Spleen (tissue), 11 donors: ENCODE measurements at regions not wholly inside any gene's neighbourhood (a gene's known extent, or its start where the extent isn't known, plus 50 kb on each side); places are given as distances from the start of the nearest gene placed in this dataset.
"Not testable (repeated sequence)": the region's sequence is repeated elsewhere in the genome, so short reads cannot be mapped to it uniquely, and the experiment has no call there.

ENCODE experiments used
- DNase-seq: peaks from one replicate; pipeline ENCODE4 v3.0.0-alpha.2; 2020
- H3K27ac ChIP-seq, 8 donors: fragments of 200-600 bp; sonication (generic) in 7 of 8; 1 replicate in 4 of 8; 2 replicates in 4 of 8; pipeline versions ENCODE4 v1.5.0 to v1.8.0; 2016 to 2021; ENCODE audit warnings: inconsistent platforms in 4 of 8, mild to moderate bottlenecking in 4 of 8, moderate library complexity in 1 of 8
- H3K27me3 ChIP-seq, 7 donors: fragments of 200-600 bp; sonication (generic) in 6 of 7; replicated peaks in 1 of 7; 1 replicate in 4 of 7; 2 replicates in 3 of 7; pipeline versions ENCODE4 v1.5.0 to v1.8.0; 2016 to 2021; ENCODE audit warnings: inconsistent platforms in 3 of 7, mild to moderate bottlenecking in 1 of 7
- H3K36me3 ChIP-seq, 6 donors: fragments of 200-600 bp; sonication (generic) in 5 of 6; 1 replicate in 4 of 6; 2 replicates in 2 of 6; pipeline versions ENCODE4 v1.5.0 to v1.8.0; 2016 to 2021; ENCODE audit warnings: inconsistent platforms in 2 of 6
- H3K4me1 ChIP-seq, 6 donors: fragments of 200-600 bp; sonication (generic) in 5 of 6; 1 replicate in 3 of 6; 2 replicates in 3 of 6; pipeline versions ENCODE4 v1.5.0 to v1.8.0; 2016 to 2021; ENCODE audit warnings: inconsistent platforms in 3 of 6
- H3K4me3 ChIP-seq, 8 donors: fragments of 200-600 bp; sonication (generic) in 7 of 8; 1 replicate in 4 of 8; 2 replicates in 4 of 8; pipeline versions ENCODE4 v1.5.0 to v1.8.0; 2016 to 2021; ENCODE audit warnings: inconsistent platforms in 4 of 8, mild to moderate bottlenecking in 4 of 8, moderate library complexity in 2 of 8
- H3K9me3 ChIP-seq, 8 donors: fragments of 200-600 bp; sonication (generic) in 7 of 8; 1 replicate in 4 of 8; 2 replicates in 4 of 8; pipeline versions ENCODE4 v1.5.0 to v1.8.0; 2016 to 2021; ENCODE audit warnings: inconsistent platforms in 4 of 8
- POLR2A ChIP-seq, 3 donors: fragments of 450-650 bp; IDR thresholded peaks; one replicate each; pipeline ENCODE4 v1.5.1; 2017; ENCODE audit warnings: antibody characterized with exemption in 3 of 3, mild to moderate bottlenecking in 1 of 3
- POLR2AphosphoS5 ChIP-seq, 3 donors: sonication (generic); formaldehyde crosslinking; IDR thresholded peaks; one replicate each; pipeline ENCODE4 v1.5.1; 2017; ENCODE audit warnings: antibody characterized with exemption in 3 of 3
- WGBS, 5 donors: extraction: QIAGEN DNeasy Blood & Tissue Kit in 3 of 5; methylation state at CpG; one replicate each; pipeline versions ENCODE4 v1.1.5 to v1.1.7; 2013 to 2018; 5-methylcytosine and 5-hydroxymethylcytosine counted together
- intact Hi-C: fragments of 100-400 bp; cut with DNase I; formaldehyde crosslinking; loops from one replicate; pipeline ENCODE4 v1.15.0; 2023; ENCODE audit warnings: low total_unique reads
- TF ChIP-seq, protein P1 (sequence below), 11 experiments: fragments of 200-600 bp in 7 of 11; fragments of 450-650 bp in 4 of 11; sonication (generic) in 4 of 11; IDR thresholded peaks in 8 of 11; conservative IDR thresholded peaks in 3 of 11; 1 replicate in 7 of 11; 2 replicates in 4 of 11; pipeline versions ENCODE4 v1.4.0 to v1.8.0; 2016 to 2021; ENCODE audit warnings: antibody characterized with exemption in 11 of 11, inconsistent platforms in 4 of 11, mild to moderate bottlenecking in 1 of 11
- donor health status: healthy with polysubstance abuse.
- donor health status: DM: no; HTN: no; CAD: no; lungs with moderate emphysema.
- donor health status: DM: no; HTN: no; CAD: no.
- donor health status: Bipolar disorder and iron deficiency.
- donor health status: healthy.
- donor health status: DM: no; HTN: no; CAD: no.
- donor health status: DM: yes; HTN: yes; CAD: no.

DNA sequence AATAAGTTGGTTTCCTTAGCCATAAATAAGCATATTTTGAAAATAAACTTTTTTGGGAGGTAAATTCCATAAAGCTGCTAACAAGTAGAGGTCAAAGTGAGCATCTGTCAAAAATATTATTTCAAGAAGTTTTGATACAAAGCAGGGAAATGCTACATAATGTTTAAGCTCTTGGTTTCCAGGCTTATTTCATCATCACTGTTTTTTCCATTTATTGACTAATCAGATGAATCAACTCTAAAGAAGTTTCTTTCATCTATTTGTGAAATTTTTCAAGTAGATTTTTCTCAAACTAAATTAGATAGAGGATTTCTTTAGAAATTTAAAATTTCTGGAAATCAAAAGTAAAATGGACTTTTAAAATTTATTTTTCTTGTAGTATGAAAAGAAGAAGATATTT, 89.5 kb upstream of the TBX18 start:
- TF ChIP-seq POLR2AphosphoS5 (IDR thresholded peaks at IDR 0.05): no peak
- TF ChIP-seq, protein P1, sequence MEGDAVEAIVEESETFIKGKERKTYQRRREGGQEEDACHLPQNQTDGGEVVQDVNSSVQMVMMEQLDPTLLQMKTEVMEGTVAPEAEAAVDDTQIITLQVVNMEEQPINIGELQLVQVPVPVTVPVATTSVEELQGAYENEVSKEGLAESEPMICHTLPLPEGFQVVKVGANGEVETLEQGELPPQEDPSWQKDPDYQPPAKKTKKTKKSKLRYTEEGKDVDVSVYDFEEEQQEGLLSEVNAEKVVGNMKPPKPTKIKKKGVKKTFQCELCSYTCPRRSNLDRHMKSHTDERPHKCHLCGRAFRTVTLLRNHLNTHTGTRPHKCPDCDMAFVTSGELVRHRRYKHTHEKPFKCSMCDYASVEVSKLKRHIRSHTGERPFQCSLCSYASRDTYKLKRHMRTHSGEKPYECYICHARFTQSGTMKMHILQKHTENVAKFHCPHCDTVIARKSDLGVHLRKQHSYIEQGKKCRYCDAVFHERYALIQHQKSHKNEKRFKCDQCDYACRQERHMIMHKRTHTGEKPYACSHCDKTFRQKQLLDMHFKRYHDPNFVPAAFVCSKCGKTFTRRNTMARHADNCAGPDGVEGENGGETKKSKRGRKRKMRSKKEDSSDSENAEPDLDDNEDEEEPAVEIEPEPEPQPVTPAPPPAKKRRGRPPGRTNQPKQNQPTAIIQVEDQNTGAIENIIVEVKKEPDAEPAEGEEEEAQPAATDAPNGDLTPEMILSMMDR (IDR thresholded peaks at IDR 0.05 in 8 of 11, conservative IDR thresholded peaks at IDR 0.05 in 3 of 11): no peak
- TF ChIP-seq POLR2A (IDR thresholded peaks at IDR 0.05): no peak
- Histone ChIP-seq H3K27me3 (no peaks in the 10 kb centered on the region), H3K36me3 (no peaks in the 10 kb centered on the region), H3K9me3 (peaks cover 0 to 4% (median 0%) of the 10 kb centered on the region in 8 donors), H3K4me1 (no peaks in the 10 kb centered on the region), H3K27ac (no peak overlapping the region), H3K4me3 (no peak overlapping the region)
- intact Hi-C loops: no loop called here
- DNase-seq: no peak

DNA sequence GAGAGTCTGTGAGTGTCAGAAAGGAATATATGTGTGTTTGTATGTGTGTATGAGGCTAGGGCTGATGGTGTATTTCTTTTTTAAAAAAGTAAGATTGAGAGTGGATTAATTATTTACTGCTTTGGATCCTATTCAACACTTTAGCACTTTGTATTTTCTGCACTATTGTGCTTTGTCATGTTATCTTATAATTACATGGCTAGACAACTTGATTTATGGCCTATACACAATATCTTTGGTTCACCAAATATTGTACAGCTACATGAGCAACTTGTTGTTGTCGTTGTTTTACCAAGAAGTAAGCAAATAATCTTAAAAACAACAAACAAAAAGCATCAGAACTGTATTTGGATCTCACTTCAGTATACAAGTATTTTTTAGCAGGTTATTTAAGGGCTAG, 84.6 kb upstream of the TBX18 start:
- DNase-seq: no peak
- TF ChIP-seq, protein P1 (IDR thresholded peaks at IDR 0.05 in 8 of 11, conservative IDR thresholded peaks at IDR 0.05 in 3 of 11): no peak
- no peak for TF ChIP-seq POLR2A (IDR thresholded peaks at IDR 0.05)
- TF ChIP-seq POLR2AphosphoS5 (IDR thresholded peaks at IDR 0.05): no peak
- intact Hi-C loops: no loop called here
- no peak overlapping the region for H3K4me3 ChIP-seq
- WGBS, 5 donors: 46 to 73% (median 54%) methylated on average over 1 of the region's 1 CpG
- no peaks in the 10 kb centered on the region for H3K36me3 ChIP-seq
- H3K27ac ChIP-seq: no peak overlapping the region
- no peaks in the 10 kb centered on the region for H3K9me3 ChIP-seq
- no peaks in the 10 kb centered on the region for H3K27me3 ChIP-seq
- H3K4me1 ChIP-seq: no peaks in the 10 kb centered on the region

DNA sequence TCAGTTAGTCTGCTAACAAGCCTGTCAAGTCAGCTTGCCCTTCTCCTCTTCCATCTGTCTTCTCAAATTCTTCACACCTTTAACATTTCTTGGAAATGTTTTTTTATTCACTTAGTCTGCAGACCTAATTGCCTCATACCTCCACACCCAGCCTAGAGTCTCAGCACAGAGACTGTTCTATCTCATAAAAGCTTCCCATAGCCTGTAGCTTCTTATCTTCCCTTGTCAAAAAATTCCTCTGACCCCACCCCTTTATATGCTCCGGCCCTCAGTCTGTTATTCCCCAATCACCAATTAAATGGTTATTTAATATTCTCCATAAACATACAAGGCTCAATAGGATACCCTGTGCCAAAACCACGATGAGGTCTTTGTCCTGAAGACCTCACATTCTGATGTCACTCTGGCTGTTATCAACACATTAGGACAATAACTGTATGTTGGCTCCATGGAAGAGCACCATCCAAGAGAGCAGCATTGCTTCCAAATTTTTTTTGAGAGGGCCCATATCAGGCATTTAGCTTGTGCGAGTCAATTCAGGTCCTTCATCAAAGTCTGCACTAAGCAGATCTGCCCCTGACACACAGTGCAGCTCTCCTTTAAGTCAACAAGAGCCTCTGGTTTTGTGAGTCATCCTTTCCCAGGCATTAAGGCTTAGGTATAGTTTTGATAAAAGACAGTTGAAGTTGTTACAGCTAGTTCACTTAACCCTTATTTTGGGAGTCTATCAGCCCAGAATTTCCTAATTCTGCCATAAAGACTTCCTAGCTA, 83.2 kb upstream of the TBX18 start:
- no peaks in the 10 kb centered on the region for H3K27me3 ChIP-seq
- H3K4me1 ChIP-seq: no peaks in the 10 kb centered on the region
- no peak for DNase-seq
- no peaks in the 10 kb centered on the region for H3K9me3 ChIP-seq
- TF ChIP-seq, protein P1 (IDR thresholded peaks at IDR 0.05 in 8 of 11, conservative IDR thresholded peaks at IDR 0.05 in 3 of 11): no peak
- TF ChIP-seq POLR2A (IDR thresholded peaks at IDR 0.05) (no peak), POLR2AphosphoS5 (IDR thresholded peaks at IDR 0.05) (no peak)
- H3K27ac ChIP-seq: no peak overlapping the region
- no peak overlapping the region for H3K4me3 ChIP-seq
- WGBS, 5 donors: 66 to 82% (median 80%) methylated on average over 3 of the region's 3 CpGs
- no peaks in the 10 kb centered on the region for H3K36me3 ChIP-seq
- intact Hi-C loops: no loop called here

DNA sequence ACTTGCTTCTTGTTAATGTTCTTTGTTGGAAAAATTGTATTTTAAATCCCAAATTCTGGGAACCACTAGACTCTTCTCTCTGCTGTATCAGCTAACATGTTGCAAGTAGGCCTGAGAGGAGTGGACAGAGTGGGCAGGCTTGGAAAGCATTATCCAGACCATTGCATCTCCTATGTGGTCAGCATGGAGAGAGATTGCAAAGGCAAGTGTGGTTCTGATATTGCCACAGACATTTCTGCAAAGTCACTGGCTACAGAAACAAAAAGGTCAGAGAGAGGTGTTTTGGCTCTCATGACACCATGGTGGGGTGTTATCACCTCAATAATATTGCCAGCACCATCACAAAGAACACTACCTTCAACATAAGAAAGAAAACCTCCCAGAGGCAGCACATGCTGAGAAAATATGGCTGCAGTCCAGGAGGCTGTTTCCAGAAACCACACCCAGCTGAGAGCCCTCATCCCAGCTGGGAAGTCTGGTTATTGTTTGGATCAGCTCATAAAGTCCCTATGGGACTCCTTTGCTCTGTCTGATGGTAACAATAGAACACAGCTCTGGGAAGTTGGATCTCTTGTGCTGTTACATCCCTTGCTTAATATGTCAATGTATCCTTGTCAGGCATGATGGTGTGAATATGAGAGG, 78.2 kb upstream of the TBX18 start:
- Histone ChIP-seq H3K4me1 (no peaks in the 10 kb centered on the region), H3K27me3 (no peaks in the 10 kb centered on the region), H3K27ac (no peak overlapping the region), H3K36me3 (no peaks in the 10 kb centered on the region), H3K9me3 (peaks cover 0 to 9% (median 3%) of the 10 kb centered on the region in 8 donors), H3K4me3 (no peak overlapping the region)
- intact Hi-C loops: no loop called here
- no peak for DNase-seq
- TF ChIP-seq POLR2A (IDR thresholded peaks at IDR 0.05) (no peak), POLR2AphosphoS5 (IDR thresholded peaks at IDR 0.05) (no peak)
- TF ChIP-seq, protein P1 (IDR thresholded peaks at IDR 0.05 in 8 of 11, conservative IDR thresholded peaks at IDR 0.05 in 3 of 11): no peak

DNA sequence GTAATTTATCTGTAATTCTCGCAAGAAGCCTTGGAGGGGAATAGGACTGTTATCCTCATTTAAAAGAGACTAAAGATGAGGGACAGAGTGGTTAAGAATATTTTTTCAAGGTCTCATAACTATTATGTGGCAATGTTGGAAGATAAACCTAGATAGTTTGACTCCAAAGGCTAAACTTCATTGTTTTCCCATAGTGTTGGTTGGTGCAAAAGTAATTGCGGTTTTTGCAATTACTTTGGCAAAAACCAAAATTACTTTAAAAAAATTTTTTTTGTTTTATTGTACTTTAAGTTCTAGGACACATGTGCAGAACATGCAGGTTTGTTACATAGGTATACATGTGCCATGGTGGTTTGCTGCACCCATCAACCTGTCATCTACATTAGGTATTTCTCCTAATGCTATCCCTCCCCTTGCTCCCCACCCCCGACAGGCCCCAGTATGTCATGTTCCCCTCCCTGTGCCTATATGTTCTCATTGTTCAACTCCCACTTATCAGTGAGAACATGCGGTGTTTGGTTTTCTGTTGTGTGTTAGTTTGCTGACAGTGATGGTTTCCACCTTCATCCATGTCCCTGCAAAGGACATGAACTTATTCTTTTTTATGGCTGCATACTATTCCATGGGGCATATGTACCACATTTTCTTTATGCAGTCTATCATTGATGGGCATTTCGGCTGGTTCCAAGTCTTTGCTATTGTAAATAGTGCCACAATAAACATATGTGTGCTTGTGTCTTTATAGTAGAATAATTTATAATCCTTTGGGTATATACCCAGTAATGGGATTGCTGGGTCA, 72.9 kb upstream of the TBX18 start:
- 88 to 94% (median 90%) methylated on average over 5 of the region's 5 CpGs for WGBS, 5 donors
- H3K9me3 ChIP-seq: peaks cover 0 to 12% (median 6%) of the 10 kb centered on the region in 8 donors
- H3K4me3 ChIP-seq, H3K36me3 ChIP-seq, H3K4me1 ChIP-seq, intact Hi-C loops, H3K27me3 ChIP-seq, H3K27ac ChIP-seq, DNase-seq: not testable (repeated sequence)
